ENCODE measurements at regions not wholly inside any gene's neighbourhood (a gene's known extent, or its start where the extent isn't known, plus 50 kb on each side); places are given as distances from the start of the nearest gene placed in this dataset.

GRCh38 chr10:94098896-94099295 is 105.2 kb downstream of the PLCE1 start:
- TF ChIP-seq CTCF (conservative IDR thresholded peaks at IDR 0.05; ENCODE audit: low read length): no peak
- TF ChIP-seq EZH2phosphoT487 (IDR thresholded peaks at IDR 0.05; ENCODE audit: borderline replicate concordance, low read depth, low read length): no peak
